Hepatocyte (in vitro differentiated cells): ENCODE measurements at regions not wholly inside any gene's neighbourhood (a gene's known extent, or its start where the extent isn't known, plus 50 kb on each side); places are given as distances from the start of the nearest gene placed in this dataset.

ENCODE experiments used
- DNase-seq: peaks from one replicate; pipeline ENCODE4 v3.0.0-alpha.2; 2016; ENCODE audit warnings: low spot score
- H2AFZ ChIP-seq: fragments of 200-600 bp; sonication (generic); 2 replicates; pipeline ENCODE4 v1.6.0; 2016; ENCODE audit warnings: antibody characterized with exemption, mild to moderate bottlenecking
- H3K27ac ChIP-seq: fragments of 200-600 bp; sonication (generic); 2 replicates; pipeline ENCODE4 v1.5.1; 2016; ENCODE audit warnings: mild to moderate bottlenecking
- H3K27me3 ChIP-seq: fragments of 200-600 bp; sonication (generic); 2 replicates; pipeline ENCODE4 v1.6.1; 2016
- H3K36me3 ChIP-seq: fragments of 200-600 bp; sonication (generic); replicated peaks from 2 replicates; pipeline ENCODE4 v1.5.1; 2016; ENCODE audit warnings: low read depth; ENCODE audit not compliant: insufficient read depth
- H3K4me1 ChIP-seq: fragments of 200-600 bp; sonication (generic); 2 replicates; pipeline ENCODE4 v1.5.1; 2016; ENCODE audit warnings: mild to moderate bottlenecking, moderate library complexity; ENCODE audit not compliant: insufficient read depth
- H3K4me2 ChIP-seq: fragments of 200-600 bp; sonication (generic); 2 replicates; pipeline ENCODE4 v1.6.0; 2016
- H3K4me3 ChIP-seq: fragments of 200-600 bp; sonication (generic); 2 replicates; pipeline ENCODE4 v1.5.1; 2016; ENCODE audit warnings: mild to moderate bottlenecking
- H3K79me2 ChIP-seq: fragments of 200-600 bp; sonication (generic); 2 replicates; pipeline ENCODE4 v1.6.0; 2017; ENCODE audit warnings: mild to moderate bottlenecking
- H3K9me2 ChIP-seq: fragments of 200-600 bp; sonication (generic); replicated peaks from 2 replicates; pipeline ENCODE4 v1.6.0; 2017; ENCODE audit warnings: mild to moderate bottlenecking; ENCODE audit not compliant: insufficient read depth
- H3K9me3 ChIP-seq: fragments of 200-600 bp; sonication (generic); 2 replicates; pipeline ENCODE4 v1.5.1; 2016; ENCODE audit warnings: low read depth, mild to moderate bottlenecking
- H4K20me1 ChIP-seq: fragments of 200-600 bp; sonication (generic); 2 replicates; pipeline ENCODE4 v1.6.0; 2016; ENCODE audit warnings: mild to moderate bottlenecking; ENCODE audit not compliant: insufficient read depth, poor library complexity, severe bottlenecking
- EZH2 ChIP-seq: fragments of 200-600 bp; sonication (generic); IDR thresholded peaks from 2 replicates; pipeline ENCODE4 v1.6.1; 2016; ENCODE audit warnings: antibody characterized with exemption, mild to moderate bottlenecking, borderline replicate concordance
- EZH2phosphoT487 ChIP-seq: fragments of 200-600 bp; sonication (generic); IDR thresholded peaks from one replicate; pipeline ENCODE4 v1.6.1; 2018; ENCODE audit warnings: antibody characterized with exemption, mild to moderate bottlenecking, low read depth, moderate library complexity; ENCODE audit not compliant: unreplicated experiment, severe bottlenecking
- WGBS: methylation state at CpG from one replicate; pipeline ENCODE4 v1.1.6; 2016; ENCODE audit warnings: low lambda C conversion rate; ENCODE audit errors: missing lambda C conversion rate; 5-methylcytosine and 5-hydroxymethylcytosine counted together
- TF ChIP-seq, protein P1 (sequence below): fragments of 200-600 bp; sonication (generic); IDR thresholded peaks from 2 replicates; pipeline ENCODE4 v1.5.1; 2016; ENCODE audit warnings: antibody characterized with exemption, mild to moderate bottlenecking; ENCODE audit not compliant: poor library complexity

DNA sequence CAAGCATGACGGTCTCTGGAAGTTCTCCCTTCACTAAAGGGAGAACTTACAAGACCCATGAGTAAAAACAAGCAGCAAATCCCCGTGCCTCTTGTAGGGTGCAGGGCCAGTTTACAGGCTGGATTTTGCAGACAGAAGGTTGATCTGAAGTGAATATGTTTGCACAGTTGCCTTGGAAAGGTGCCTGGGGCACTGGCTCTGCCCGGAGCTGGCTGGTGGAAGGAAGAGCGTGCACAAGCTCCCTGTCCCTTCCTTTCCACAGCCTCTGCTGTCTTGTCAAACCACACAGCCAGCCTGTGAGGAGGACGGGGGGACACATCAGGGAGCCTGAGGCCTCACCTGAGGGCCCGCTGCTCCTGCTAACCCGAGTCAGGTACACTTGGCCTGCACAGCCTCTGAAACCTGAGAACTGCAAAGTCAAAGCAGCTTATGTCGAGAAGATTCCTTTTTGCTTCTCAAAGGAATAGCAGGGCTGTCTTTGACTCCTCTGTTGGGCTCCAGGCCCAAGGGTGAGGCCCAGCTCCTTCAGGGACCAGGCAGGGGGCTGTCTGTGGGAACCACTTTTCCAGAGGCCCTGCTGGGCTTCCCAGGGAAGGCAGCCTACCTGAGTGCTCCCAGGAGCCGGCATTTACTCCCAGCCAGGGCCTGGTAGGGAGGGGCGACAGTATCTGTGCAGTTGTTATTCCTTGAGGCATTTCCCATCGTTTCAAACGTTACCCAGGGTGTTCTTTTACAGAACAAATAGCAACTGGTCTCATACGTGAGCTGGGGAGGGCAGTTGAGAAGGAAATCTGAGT lies 251.5 kb downstream of the SIPA1L2 start:
- H3K36me3 ChIP-seq: no peaks in the 10 kb centered on the region
- no peak for TF ChIP-seq EZH2
- TF ChIP-seq EZH2phosphoT487: no peak
- TF ChIP-seq, protein P1, sequence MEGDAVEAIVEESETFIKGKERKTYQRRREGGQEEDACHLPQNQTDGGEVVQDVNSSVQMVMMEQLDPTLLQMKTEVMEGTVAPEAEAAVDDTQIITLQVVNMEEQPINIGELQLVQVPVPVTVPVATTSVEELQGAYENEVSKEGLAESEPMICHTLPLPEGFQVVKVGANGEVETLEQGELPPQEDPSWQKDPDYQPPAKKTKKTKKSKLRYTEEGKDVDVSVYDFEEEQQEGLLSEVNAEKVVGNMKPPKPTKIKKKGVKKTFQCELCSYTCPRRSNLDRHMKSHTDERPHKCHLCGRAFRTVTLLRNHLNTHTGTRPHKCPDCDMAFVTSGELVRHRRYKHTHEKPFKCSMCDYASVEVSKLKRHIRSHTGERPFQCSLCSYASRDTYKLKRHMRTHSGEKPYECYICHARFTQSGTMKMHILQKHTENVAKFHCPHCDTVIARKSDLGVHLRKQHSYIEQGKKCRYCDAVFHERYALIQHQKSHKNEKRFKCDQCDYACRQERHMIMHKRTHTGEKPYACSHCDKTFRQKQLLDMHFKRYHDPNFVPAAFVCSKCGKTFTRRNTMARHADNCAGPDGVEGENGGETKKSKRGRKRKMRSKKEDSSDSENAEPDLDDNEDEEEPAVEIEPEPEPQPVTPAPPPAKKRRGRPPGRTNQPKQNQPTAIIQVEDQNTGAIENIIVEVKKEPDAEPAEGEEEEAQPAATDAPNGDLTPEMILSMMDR: no peak
- WGBS: 72% methylated on average over 13 of the region's 13 CpGs
- no peaks in the 10 kb centered on the region for H3K79me2 ChIP-seq
- no peak overlapping the region for H3K27ac ChIP-seq
- no peak overlapping the region for H3K4me3 ChIP-seq
- H3K4me1 ChIP-seq: peaks cover 12% of the 10 kb centered on the region
- H3K9me3 ChIP-seq: no peaks in the 10 kb centered on the region
- DNase-seq: no peak
- no peak overlapping the region for H3K4me2 ChIP-seq
- no peak overlapping the region for H2AFZ ChIP-seq
- H4K20me1 ChIP-seq: no peaks in the 10 kb centered on the region
- H3K27me3 ChIP-seq: no peaks in the 10 kb centered on the region
- H3K9me2 ChIP-seq: no peaks in the 10 kb centered on the region

DNA sequence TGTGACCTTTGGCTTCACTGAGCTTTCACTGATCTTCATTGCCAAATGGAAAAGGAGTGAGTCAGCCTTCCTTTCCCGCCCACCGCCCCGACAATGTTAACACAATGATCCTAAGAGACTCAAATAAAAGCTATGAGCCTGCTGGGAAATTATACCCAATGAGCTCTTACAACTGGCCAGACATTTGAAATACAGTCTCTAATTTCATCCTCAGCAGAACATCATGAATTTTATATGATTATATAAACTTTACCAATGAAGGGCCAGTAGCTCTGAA lies 252.5 kb downstream of the SIPA1L2 start:
- no peak for TF ChIP-seq EZH2
- TF ChIP-seq EZH2phosphoT487: no peak
- TF ChIP-seq, protein P1: no peak
- Histone ChIP-seq H3K79me2 (no peaks in the 10 kb centered on the region), H3K4me1 (peaks cover 12% of the 10 kb centered on the region), H2AFZ (no peak overlapping the region), H3K4me3 (no peak overlapping the region), H3K27ac (no peak overlapping the region), H4K20me1 (no peaks in the 10 kb centered on the region), H3K27me3 (no peaks in the 10 kb centered on the region), H3K9me3 (no peaks in the 10 kb centered on the region), H3K4me2 (no peak overlapping the region), H3K9me2 (no peaks in the 10 kb centered on the region), H3K36me3 (no peaks in the 10 kb centered on the region)
- DNase-seq: peak; percentile 23
- 75% methylated on average over 3 of the region's 3 CpGs for WGBS

DNA sequence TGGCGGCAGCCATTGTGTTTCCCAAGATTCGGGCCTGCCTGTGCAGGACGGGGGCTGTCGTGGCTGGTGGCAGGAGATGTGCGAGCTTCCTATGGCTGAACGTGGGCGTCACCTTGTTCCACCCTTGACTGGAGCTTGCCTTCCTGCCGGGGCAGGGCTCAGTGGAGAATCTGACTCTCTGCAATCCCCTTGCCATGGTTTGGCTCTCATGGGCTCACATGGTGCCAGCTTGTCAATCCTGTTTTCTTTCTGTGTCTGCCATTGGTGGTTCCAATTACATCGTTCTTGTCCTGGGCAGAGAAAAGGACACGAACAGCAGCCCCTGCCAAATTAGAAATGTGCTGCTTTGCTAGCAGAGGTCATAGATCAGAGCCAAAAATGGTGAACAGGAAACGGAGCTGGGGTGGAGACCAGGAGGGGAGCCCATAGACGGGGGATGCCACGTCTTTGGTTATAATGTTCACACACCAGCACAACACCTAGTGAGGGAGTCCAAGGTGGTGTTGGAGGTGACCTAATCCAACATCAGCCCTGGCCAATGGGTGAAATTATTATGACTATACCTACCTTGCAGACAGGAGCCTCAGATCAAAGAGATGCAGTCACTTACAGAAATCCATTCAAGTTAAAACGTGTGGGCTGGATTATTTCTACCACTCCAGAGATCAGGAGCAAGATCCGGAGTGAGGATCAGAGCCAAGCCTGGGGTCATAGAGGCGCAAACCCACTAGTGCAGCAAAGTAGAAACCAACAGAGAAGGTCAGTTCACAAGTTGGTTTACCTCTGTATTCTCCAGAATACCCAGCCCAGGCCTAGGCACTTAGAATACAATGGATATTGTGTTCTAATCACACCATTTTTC lies 253.1 kb downstream of the SIPA1L2 start:
- Histone ChIP-seq H2AFZ (no peak overlapping the region), H3K79me2 (no peaks in the 10 kb centered on the region), H3K4me2 (no peak overlapping the region), H4K20me1 (no peaks in the 10 kb centered on the region), H3K27ac (no peak overlapping the region), H3K9me2 (no peaks in the 10 kb centered on the region), H3K27me3 (no peaks in the 10 kb centered on the region), H3K4me3 (no peak overlapping the region), H3K9me3 (no peaks in the 10 kb centered on the region), H3K36me3 (no peaks in the 10 kb centered on the region), H3K4me1 (peaks cover 12% of the 10 kb centered on the region)
- WGBS: 91% methylated on average over 16 of the region's 16 CpGs
- no peak for DNase-seq
- TF ChIP-seq, protein P1: no peak
- TF ChIP-seq EZH2 (no peak), EZH2phosphoT487 (no peak)
